H1 (cell line): ENCODE measurements at regions not wholly inside any gene's neighbourhood (a gene's known extent, or its start where the extent isn't known, plus 50 kb on each side); places are given as distances from the start of the nearest gene placed in this dataset.

ENCODE experiments used
- CTCF ChIA-PET: fragments of 300-600 bp; sonication (Branson Sonifier 250); formaldehyde crosslinking; loops from one replicate; lab custom pipeline; 2021; ENCODE audit not compliant: partially characterized antibody; lab: Charles Lee
- POLR2A ChIA-PET: fragments of 300-600 bp; sonication (Branson Sonifier 250); formaldehyde crosslinking; loops from one replicate; lab custom pipeline; 2021; ENCODE audit warnings: inconsistent platforms; ENCODE audit not compliant: partially characterized antibody; lab: Charles Lee
- DNase-seq, 2 experiments: peaks; one replicate each; pipeline versions ENCODE4 v3.0.0 to v3.0.0-alpha.2; 2010 to 2022; ENCODE audit warnings: low spot score in 2 of 2, low read depth in 1 of 2, mixed read lengths in 1 of 2
- FAIRE-seq: peaks from 2 replicates; lab custom pipeline; 2011; peaks lifted over from hg19 to GRCh38; lab: Jason Lieb, UNC
- H2AFZ ChIP-seq: 2 replicates; pipeline ENCODE4 v1.8.1; 2012; ENCODE audit warnings: low read length, inconsistent platforms
- H2AK5ac ChIP-seq: 2 replicates; pipeline ENCODE4 v1.6.1; 2013; ENCODE audit warnings: low read depth, low read length
- H2BK120ac ChIP-seq: replicated peaks from 2 replicates; pipeline ENCODE3; 2013; ENCODE audit warnings: low read depth, low read length, inconsistent platforms
- H2BK12ac ChIP-seq: 2 replicates; pipeline ENCODE4 v1.6.1; 2013; ENCODE audit warnings: low read depth, low read length
- H2BK15ac ChIP-seq: 2 replicates; pipeline ENCODE4 v1.6.1; 2013; ENCODE audit warnings: low read length
- H2BK20ac ChIP-seq: 2 replicates; pipeline ENCODE4 v1.6.1; 2013; ENCODE audit warnings: low read length
- H2BK5ac ChIP-seq: 2 replicates; pipeline ENCODE4 v1.6.1; 2013; ENCODE audit warnings: low read depth, low read length
- H3K14ac ChIP-seq: 2 replicates; pipeline ENCODE4 v1.6.1; 2013; ENCODE audit warnings: inconsistent platforms; ENCODE audit not compliant: insufficient read length
- H3K18ac ChIP-seq: 2 replicates; pipeline ENCODE4 v1.6.1; 2013; ENCODE audit warnings: low read length; ENCODE audit errors: extremely low read depth
- H3K23ac ChIP-seq: 2 replicates; pipeline ENCODE4 v1.6.1; 2013; ENCODE audit warnings: inconsistent platforms; ENCODE audit not compliant: insufficient read length
- H3K23me2 ChIP-seq: 2 replicates; pipeline ENCODE4 v1.6.1; 2013; ENCODE audit warnings: low read depth, low read length
- H3K27ac ChIP-seq: 2 replicates; pipeline ENCODE4 v1.6.1; 2011; ENCODE audit warnings: low read depth, low read length, inconsistent platforms
- H3K27me3 ChIP-seq, 4 experiments: replicated peaks in 1 of 4; 1 replicate in 1 of 4; 2 replicates in 3 of 4; pipeline versions ENCODE4 v1.6.1 to v1.8.1; 2011 to 2013; ENCODE audit warnings: low read length in 3 of 4, mild to moderate bottlenecking in 3 of 4, inconsistent platforms in 2 of 4, mixed read lengths in 2 of 4, moderate library complexity in 1 of 4; ENCODE audit not compliant: control insufficient read depth in 3 of 4, insufficient read depth in 3 of 4; ENCODE audit errors: extremely low read depth in 1 of 4
- H3K36me3 ChIP-seq, 4 experiments: 2 replicates each; pipeline versions ENCODE4 v1.6.1 to v1.8.1; 2011 to 2013; ENCODE audit warnings: mild to moderate bottlenecking in 4 of 4, low read length in 3 of 4, moderate library complexity in 2 of 4, control low read depth in 1 of 4, inconsistent platforms in 1 of 4; ENCODE audit not compliant: insufficient read depth in 4 of 4, control insufficient read depth in 2 of 4
- H3K4ac ChIP-seq: replicated peaks from 2 replicates; pipeline ENCODE3; 2013; ENCODE audit warnings: low read length, low read depth, mixed read lengths, inconsistent platforms; ENCODE audit not compliant: insufficient read length
- H3K4me1 ChIP-seq, 4 experiments: replicated peaks in 1 of 4; 1 replicate in 1 of 4; 2 replicates in 3 of 4; pipeline versions ENCODE4 v1.6.1 to v1.8.1; 2011 to 2013; ENCODE audit warnings: low read length in 3 of 4, inconsistent platforms in 2 of 4, mixed read lengths in 1 of 4; ENCODE audit not compliant: insufficient read depth in 4 of 4, control insufficient read depth in 3 of 4
- H3K4me2 ChIP-seq, 2 experiments: 2 replicates each; pipeline versions ENCODE4 v1.6.1 to v1.8.1; 2011 to 2013; ENCODE audit warnings: low read depth in 2 of 2, low read length in 2 of 2, control low read depth in 1 of 2, inconsistent platforms in 1 of 2, mild to moderate bottlenecking in 1 of 2; ENCODE audit not compliant: insufficient read depth in 1 of 2
- H3K4me3 ChIP-seq, 4 experiments: fragments of 200-600, 300-600 bp in 1 of 4; sonication (generic), shearing (Covaris generic), sonication (Bioruptor Twin) in 1 of 4; 2 replicates each; pipeline versions ENCODE4 v1.5.1 to v1.8.1; 2011 to 2016; ENCODE audit warnings: low read length in 4 of 4, low read depth in 3 of 4, control low read depth in 2 of 4, inconsistent platforms in 2 of 4, mild to moderate bottlenecking in 2 of 4, mixed read lengths in 1 of 4, moderate library complexity in 1 of 4; ENCODE audit not compliant: insufficient read depth in 2 of 4; ENCODE audit errors: extremely low read depth in 1 of 4
- H3K56ac ChIP-seq: replicated peaks from 2 replicates; pipeline ENCODE3; 2013; ENCODE audit warnings: low read depth, mild to moderate bottlenecking, mixed read lengths, low read length, inconsistent platforms; ENCODE audit not compliant: insufficient read length
- H3K79me1 ChIP-seq: 2 replicates; pipeline ENCODE4 v1.6.1; 2013; ENCODE audit warnings: low read depth, low read length, control low read depth
- H3K79me2 ChIP-seq, 2 experiments: 2 replicates each; pipeline versions ENCODE4 v1.6.1 to v1.8.1; 2012 to 2013; ENCODE audit warnings: low read length in 2 of 2, mild to moderate bottlenecking in 2 of 2, inconsistent platforms in 1 of 2; ENCODE audit not compliant: insufficient read depth in 2 of 2, control insufficient read depth in 1 of 2
- H3K9ac ChIP-seq, 4 experiments: replicated peaks in 1 of 4; 1 replicate in 1 of 4; 2 replicates in 3 of 4; pipeline versions ENCODE4 v1.6.1 to v1.8.1; 2011 to 2013; ENCODE audit warnings: low read depth in 3 of 4, low read length in 3 of 4, control low read depth in 2 of 4, mild to moderate bottlenecking in 2 of 4, moderate library complexity in 2 of 4, inconsistent platforms in 1 of 4; ENCODE audit errors: extremely low read depth in 1 of 4
- H3K9me3 ChIP-seq, 2 experiments: 2 replicates each; pipeline versions ENCODE4 v1.6.1 to v1.8.1; 2012 to 2013; ENCODE audit warnings: mild to moderate bottlenecking in 2 of 2, moderate library complexity in 2 of 2, control low read depth in 1 of 2, inconsistent platforms in 1 of 2, low read depth in 1 of 2, low read length in 1 of 2, mixed read lengths in 1 of 2; ENCODE audit not compliant: insufficient read depth in 2 of 2
- H4K20me1 ChIP-seq, 2 experiments: replicated peaks in 1 of 2; 2 replicates each; pipeline versions ENCODE3 to v1.8.1; 2011 to 2013; ENCODE audit warnings: inconsistent platforms in 2 of 2, low read length in 2 of 2, mild to moderate bottlenecking in 1 of 2; ENCODE audit not compliant: insufficient read depth in 2 of 2, control insufficient read depth in 1 of 2
- H4K5ac ChIP-seq: 2 replicates; pipeline ENCODE4 v1.6.1; 2013; ENCODE audit warnings: low read length, low read depth, mixed read lengths, inconsistent platforms; ENCODE audit not compliant: insufficient read length
- H4K8ac ChIP-seq: 2 replicates; pipeline ENCODE4 v1.8.0; 2013; ENCODE audit warnings: mild to moderate bottlenecking, moderate library complexity, low read length, inconsistent platforms; ENCODE audit not compliant: insufficient read depth; ENCODE audit errors: extremely low read depth
- H4K91ac ChIP-seq: replicated peaks from 2 replicates; pipeline ENCODE3; 2013; ENCODE audit warnings: low read length, mixed read lengths, inconsistent platforms; ENCODE audit not compliant: insufficient read length
- ASH2L ChIP-seq: fragments of 200-600, 300-600 bp; sonication (generic); IDR thresholded peaks from one replicate; pipeline ENCODE4 v1.7.1; 2017; ENCODE audit warnings: low read length
- CREB1 ChIP-seq: IDR thresholded peaks from 2 replicates; pipeline ENCODE4 v1.6.1; 2012; ENCODE audit warnings: inconsistent platforms
- EP300 ChIP-seq, 2 experiments: IDR thresholded peaks; 1 replicate in 1 of 2; 2 replicates in 1 of 2; pipeline ENCODE4 v1.6.1; 2011 to 2012; ENCODE audit warnings: low read depth in 2 of 2, low read length in 2 of 2, mild to moderate bottlenecking in 2 of 2, borderline replicate concordance in 1 of 2, inconsistent platforms in 1 of 2, moderate library complexity in 1 of 2
- FOSL1 ChIP-seq: IDR thresholded peaks from 2 replicates; pipeline ENCODE4 v1.6.1; 2011; ENCODE audit warnings: mild to moderate bottlenecking, low read depth, low read length, moderate library complexity; ENCODE audit not compliant: insufficient read depth
- GTF2F1 ChIP-seq: IDR thresholded peaks from 2 replicates; pipeline ENCODE4 v1.6.1; 2012; ENCODE audit warnings: low read depth, low read length, improper control_type of control experiment, borderline replicate concordance
- JUN ChIP-seq: IDR thresholded peaks from 2 replicates; pipeline ENCODE4 v1.6.1; 2011; ENCODE audit warnings: low read depth, mild to moderate bottlenecking, improper control_type of control experiment, low read length
- JUND ChIP-seq: IDR thresholded peaks from 2 replicates; pipeline ENCODE4 v1.6.1; 2011; ENCODE audit warnings: mild to moderate bottlenecking, improper control_type of control experiment, low read length
- NRF1 ChIP-seq: IDR thresholded peaks from 2 replicates; pipeline ENCODE4 v1.6.1; 2011; ENCODE audit warnings: mild to moderate bottlenecking, low read depth, low read length, improper control_type of control experiment
- RNF2 ChIP-seq: fragments of 200-900, 300-1000 bp; sonication (generic); IDR thresholded peaks from 2 replicates; pipeline ENCODE4 v1.7.1; 2016; ENCODE audit warnings: borderline replicate concordance, low read depth, mild to moderate bottlenecking, antibody characterized with exemption, low read length; ENCODE audit not compliant: poor library complexity, severe bottlenecking; ENCODE audit errors: missing control alignments
- RXRA ChIP-seq: IDR thresholded peaks from 2 replicates; pipeline ENCODE4 v1.6.1; 2011; ENCODE audit warnings: low read depth, mild to moderate bottlenecking, low read length, moderate library complexity; ENCODE audit not compliant: insufficient read depth
- SIX5 ChIP-seq: IDR thresholded peaks from 2 replicates; pipeline ENCODE4 v1.6.1; 2011; ENCODE audit warnings: mild to moderate bottlenecking, low read depth, low read length
- SP1 ChIP-seq: IDR thresholded peaks from 2 replicates; pipeline ENCODE4 v1.6.1; 2011; ENCODE audit warnings: low read depth, low read length
- SRF ChIP-seq: IDR thresholded peaks from 2 replicates; pipeline ENCODE4 v1.6.1; 2011; ENCODE audit warnings: mild to moderate bottlenecking, low read depth, low read length, moderate library complexity
- YY1 ChIP-seq: IDR thresholded peaks from 2 replicates; pipeline ENCODE4 v1.6.1; 2011; ENCODE audit warnings: low read depth, mild to moderate bottlenecking, low read length
- WGBS, 2 experiments: shearing (Covaris generic) in 1 of 2; methylation state at CpG; one replicate each; pipeline versions ENCODE4 v1.1.6 to v1.1.7; 2013 to 2015; ENCODE audit warnings: low lambda C conversion rate in 2 of 2, mixed read lengths in 2 of 2, inconsistent platforms in 1 of 2, low coverage in 1 of 2, missing lambda C conversion rate in 1 of 2; ENCODE audit not compliant: insufficient replicate concordance in 2 of 2, insufficient coverage in 1 of 2, insufficient read length in 1 of 2; ENCODE audit errors: extremely low coverage in 1 of 2, missing lambda C conversion rate in 1 of 2; 5-methylcytosine and 5-hydroxymethylcytosine counted together
- TF ChIP-seq, protein P1 (sequence below): IDR thresholded peaks from 2 replicates; pipeline ENCODE4 v1.6.1; 2011; ENCODE audit warnings: low read depth, mild to moderate bottlenecking, low read length; ENCODE audit not compliant: insufficient read depth

DNA sequence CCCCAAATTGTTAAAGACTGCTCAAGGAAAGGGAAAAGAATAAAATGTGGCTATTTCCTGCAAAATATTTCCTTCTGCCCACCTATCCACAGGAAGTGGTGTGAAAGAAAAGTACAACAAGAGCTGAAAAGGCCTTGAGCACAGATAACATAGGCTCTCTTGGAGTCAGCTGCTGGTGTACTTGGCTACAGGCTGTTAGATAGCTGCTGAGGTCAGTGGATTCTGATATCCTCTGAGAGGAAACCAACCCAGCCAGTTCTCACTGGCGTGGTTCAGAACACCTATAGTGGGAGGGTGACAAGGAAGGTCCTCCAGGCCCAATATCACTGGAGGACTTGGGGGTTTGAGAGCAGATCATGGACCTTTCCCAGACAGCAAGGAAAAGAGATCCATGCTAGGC lies 124.4 kb upstream of the GAP43 start:
- Histone ChIP-seq H3K9me3 (no peaks in the 10 kb centered on the region), H3K4me2 (no peak overlapping the region), H3K36me3 (no peaks in the 10 kb centered on the region), H3K14ac (no peak overlapping the region), H4K20me1 (no peaks in the 10 kb centered on the region), H3K4me1 (no peaks in the 10 kb centered on the region), H2BK5ac (no peak overlapping the region), H2BK120ac (no peak overlapping the region), H2AK5ac (no peak overlapping the region), H3K79me1 (no peaks in the 10 kb centered on the region), H2AFZ (no peak overlapping the region), H3K23me2 (no peaks in the 10 kb centered on the region), H3K23ac (no peak overlapping the region), H4K91ac (no peak overlapping the region), H2BK20ac (no peak overlapping the region), H4K5ac (no peak overlapping the region), H3K4ac (no peak overlapping the region), H3K18ac (no peak overlapping the region), H2BK12ac (no peak overlapping the region), H3K9ac (no peak overlapping the region), H3K4me3 (no peak overlapping the region), H3K27ac (no peak overlapping the region), H2BK15ac (no peak overlapping the region), H3K79me2 (no peaks in the 10 kb centered on the region), H4K8ac (no peak overlapping the region), H3K56ac (no peak overlapping the region), H3K27me3 (no peaks in the 10 kb centered on the region)
- 93% methylated on average over 1 of the region's 1 CpG; no CpG with 5 or more reads in 1 of the 2 experiments for WGBS, 2 experiments
- CTCF ChIA-PET: interaction anchor here (0.7 to 0.8 kb wide), 2 partner anchors 12 to 285 kb away, joined by 3 read pairs; no protein-coding TSS in a partner anchor
- DNase-seq (no peak), FAIRE-seq (no peak)
- POLR2A ChIA-PET: interaction anchor here (1.4 kb wide), 1 partner anchor 10 kb away, joined by 3 read pairs; no protein-coding TSS in a partner anchor
- TF ChIP-seq CREB1: no peak
- TF ChIP-seq YY1: no peak
- TF ChIP-seq EP300 (IDR thresholded peaks at IDR 0.05; ENCODE audit: borderline replicate concordance in 1 of 2, low read depth in 2 of 2, low read length in 2 of 2): no peak
- no peak for TF ChIP-seq GTF2F1
- TF ChIP-seq RXRA: no peak
- TF ChIP-seq ASH2L: no peak
- TF ChIP-seq SP1: no peak
- no peak for TF ChIP-seq FOSL1
- TF ChIP-seq SRF: no peak
- TF ChIP-seq RNF2: no peak
- no peak for TF ChIP-seq JUN
- TF ChIP-seq, protein P1, sequence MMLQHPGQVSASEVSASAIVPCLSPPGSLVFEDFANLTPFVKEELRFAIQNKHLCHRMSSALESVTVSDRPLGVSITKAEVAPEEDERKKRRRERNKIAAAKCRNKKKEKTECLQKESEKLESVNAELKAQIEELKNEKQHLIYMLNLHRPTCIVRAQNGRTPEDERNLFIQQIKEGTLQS: no peak
- TF ChIP-seq SIX5: no peak
- no peak for TF ChIP-seq NRF1
- TF ChIP-seq JUND: no peak
